ENCODE measurements at regions not wholly inside any gene's neighbourhood (a gene's known extent, or its start where the extent isn't known, plus 50 kb on each side); places are given as distances from the start of the nearest gene placed in this dataset.

DNA sequence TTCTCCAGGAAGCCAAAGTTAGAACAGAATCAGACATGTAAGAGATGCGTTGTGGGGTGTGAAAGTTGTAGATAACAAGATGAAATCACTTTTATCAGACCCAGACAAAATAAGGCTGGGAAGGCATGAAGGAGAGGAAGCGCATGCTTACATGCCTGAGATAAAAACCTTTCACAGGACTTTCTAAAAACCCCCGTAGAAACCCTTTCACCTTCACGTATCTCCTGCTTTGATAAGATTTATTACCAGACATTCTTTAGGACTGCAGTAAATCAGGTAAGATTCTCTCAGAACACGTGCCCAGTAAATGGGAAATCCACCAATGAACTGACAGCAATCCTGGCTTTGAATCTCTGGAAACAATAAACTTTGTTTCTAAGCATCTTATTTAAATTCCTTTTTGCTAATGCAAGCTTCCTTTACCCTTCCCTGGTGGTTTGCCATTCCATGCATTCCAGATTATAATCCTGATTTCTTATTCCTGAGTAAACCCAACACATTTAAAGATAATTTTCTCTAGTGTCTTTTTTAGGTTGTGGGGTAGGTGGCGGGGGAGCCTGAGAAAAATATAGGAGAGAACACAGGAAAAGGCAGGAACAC lies 254.6 kb upstream of the LDB2 start:
- TF ChIP-seq EZH2 (IDR thresholded peaks at IDR 0.05; ENCODE audit: low read length, unreplicated experiment) = no peak
- TF ChIP-seq, protein P1, sequence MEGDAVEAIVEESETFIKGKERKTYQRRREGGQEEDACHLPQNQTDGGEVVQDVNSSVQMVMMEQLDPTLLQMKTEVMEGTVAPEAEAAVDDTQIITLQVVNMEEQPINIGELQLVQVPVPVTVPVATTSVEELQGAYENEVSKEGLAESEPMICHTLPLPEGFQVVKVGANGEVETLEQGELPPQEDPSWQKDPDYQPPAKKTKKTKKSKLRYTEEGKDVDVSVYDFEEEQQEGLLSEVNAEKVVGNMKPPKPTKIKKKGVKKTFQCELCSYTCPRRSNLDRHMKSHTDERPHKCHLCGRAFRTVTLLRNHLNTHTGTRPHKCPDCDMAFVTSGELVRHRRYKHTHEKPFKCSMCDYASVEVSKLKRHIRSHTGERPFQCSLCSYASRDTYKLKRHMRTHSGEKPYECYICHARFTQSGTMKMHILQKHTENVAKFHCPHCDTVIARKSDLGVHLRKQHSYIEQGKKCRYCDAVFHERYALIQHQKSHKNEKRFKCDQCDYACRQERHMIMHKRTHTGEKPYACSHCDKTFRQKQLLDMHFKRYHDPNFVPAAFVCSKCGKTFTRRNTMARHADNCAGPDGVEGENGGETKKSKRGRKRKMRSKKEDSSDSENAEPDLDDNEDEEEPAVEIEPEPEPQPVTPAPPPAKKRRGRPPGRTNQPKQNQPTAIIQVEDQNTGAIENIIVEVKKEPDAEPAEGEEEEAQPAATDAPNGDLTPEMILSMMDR (conservative IDR thresholded peaks at IDR 0.05; ENCODE audit: low read depth, low read length) = no peak
